GM19372 (cell line): ENCODE measurements at regions not wholly inside any gene's neighbourhood (a gene's known extent, or its start where the extent isn't known, plus 50 kb on each side); places are given as distances from the start of the nearest gene placed in this dataset.
A peak's percentile ranks its signal among the peaks of the same experiment; 100 is the strongest.
"Not testable (repeated sequence)": the region's sequence is repeated elsewhere in the genome, so short reads cannot be mapped to it uniquely, and the experiment has no call there.

Experiments used
- ATAC-seq: cut with Tn5 transposase; IDR thresholded peaks from one replicate; pipeline ENCODE4 v1.9.1; 2021; ENCODE audit warnings: mild to moderate bottlenecking, low read depth, moderate library complexity; ENCODE audit not compliant: unreplicated experiment

GRCh38 chr3:177381070-177381469, 183.8 kb upstream of the TBL1XR1 start:
- ATAC-seq, result no peak

GRCh38 chr3:177382944-177383343, 185.7 kb upstream of the TBL1XR1 start:
- no peak for ATAC-seq

DNA sequence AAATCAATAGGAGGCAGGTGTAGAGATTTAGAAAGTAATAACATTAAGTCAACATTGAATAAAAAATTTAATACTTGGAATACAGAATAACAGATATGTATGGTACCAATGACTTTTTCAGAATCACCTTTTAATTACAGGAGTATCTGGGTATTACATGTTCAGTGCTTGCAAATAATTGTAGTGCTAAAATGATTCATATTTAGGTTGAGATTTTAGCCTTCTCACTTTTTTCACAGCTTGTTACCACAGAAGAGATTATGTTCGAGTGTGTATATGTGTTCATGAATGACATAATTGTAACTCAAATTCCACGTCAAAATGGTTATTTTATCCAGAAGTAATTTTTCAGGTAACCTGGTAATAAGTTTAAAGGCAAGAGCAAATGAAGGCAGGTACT, 187.9 kb upstream of the TBL1XR1 start:
- no peak for ATAC-seq

GRCh38 chr3:177385831-177386301, 188.6 kb upstream of the TBL1XR1 start:
- ATAC-seq, result no peak

DNA sequence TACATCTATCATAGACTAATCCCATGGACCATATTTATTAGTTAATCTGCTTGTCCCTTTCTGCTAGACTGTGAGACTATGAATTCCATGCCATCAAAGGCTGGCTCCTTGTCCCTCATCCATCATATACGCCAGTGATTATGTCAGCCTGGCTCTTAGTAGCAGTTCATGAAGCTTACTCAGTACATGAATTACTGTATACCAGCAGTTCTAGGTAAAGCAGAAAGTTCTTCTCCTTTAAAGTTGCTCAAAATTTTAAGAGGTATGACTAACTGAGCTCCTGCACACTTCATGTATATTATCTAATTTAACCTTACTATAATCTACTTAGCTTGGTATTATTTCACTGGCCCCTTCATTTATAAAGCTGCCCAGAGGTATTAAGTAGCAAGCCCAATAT, 190.9 kb upstream of the TBL1XR1 start:
- no peak for ATAC-seq

- ATAC-seq, result not testable (repeated sequence)
These were observed 197.1 kb upstream of the TBL1XR1 start for GRCh38 chr3:177394231-177395024.

- no peak for ATAC-seq
These were observed 199.5 kb upstream of the TBL1XR1 start for GRCh38 chr3:177396733-177397132.

- no peak for ATAC-seq
These were observed 204.1 kb upstream of the TBL1XR1 start for GRCh38 chr3:177401375-177401774.

DNA sequence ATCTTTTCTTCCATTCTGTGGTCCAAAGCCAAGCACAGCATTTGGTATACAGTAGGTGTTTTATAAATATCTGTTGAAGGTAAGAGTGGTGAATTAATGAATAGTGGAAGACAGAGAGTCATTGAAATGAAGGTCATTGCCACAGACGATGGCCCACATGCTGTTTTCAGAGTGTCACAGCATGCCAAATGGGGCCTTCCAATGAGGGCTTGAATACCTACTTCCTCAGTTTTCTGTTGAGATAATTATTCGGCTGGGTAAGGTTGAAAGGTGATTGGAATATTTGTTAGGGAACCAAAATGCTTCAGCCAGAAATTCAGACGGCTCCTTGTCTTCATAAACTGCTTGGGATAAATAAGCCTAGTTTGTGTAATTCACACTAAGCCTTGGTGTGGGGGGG, 205.3 kb upstream of the TBL1XR1 start:
- ATAC-seq, result no peak

GRCh38 chr3:177405191-177405672, 207.9 kb upstream of the TBL1XR1 start:
- ATAC-seq, result no peak

DNA sequence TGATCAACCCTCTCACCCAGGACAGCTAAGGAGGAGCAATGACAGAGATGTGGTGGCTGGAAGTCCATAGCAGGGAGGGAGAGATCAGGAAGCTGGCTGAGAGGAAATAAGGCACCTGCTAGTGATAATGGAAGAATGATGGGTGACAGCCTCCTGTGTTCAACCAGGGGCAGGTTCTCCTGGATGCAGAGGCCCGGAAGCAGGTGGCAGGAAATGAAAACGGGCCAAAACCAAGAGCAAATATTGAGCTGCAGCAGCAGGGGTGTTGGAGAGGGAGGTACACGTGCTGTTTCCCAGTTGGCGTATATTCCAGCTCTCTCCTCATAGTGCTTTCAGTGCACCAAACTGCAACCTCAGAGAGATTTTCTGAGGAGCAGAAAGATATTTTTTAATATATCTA, 213.4 kb upstream of the TBL1XR1 start:
- no peak for ATAC-seq

DNA sequence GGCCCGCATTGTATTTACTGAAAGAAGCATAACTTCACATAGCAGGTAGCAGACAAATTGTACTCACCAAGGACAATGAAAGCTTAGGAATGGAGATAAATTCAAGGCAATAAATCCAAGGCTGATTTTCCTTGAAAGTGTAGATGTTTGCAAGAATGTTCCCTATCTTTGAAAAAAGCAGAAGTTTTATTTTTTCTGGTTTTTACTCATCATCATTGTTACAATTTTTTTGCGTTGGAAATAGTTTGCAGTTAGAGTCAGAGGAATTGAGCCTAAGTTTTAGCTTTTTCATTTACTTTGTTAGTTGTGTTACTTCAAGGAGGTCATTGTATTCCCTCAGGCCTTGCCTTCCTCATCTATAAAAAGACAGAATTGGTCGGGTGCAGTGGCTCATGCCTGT, 213.9 kb upstream of the TBL1XR1 start:
- ATAC-seq, result no peak

DNA sequence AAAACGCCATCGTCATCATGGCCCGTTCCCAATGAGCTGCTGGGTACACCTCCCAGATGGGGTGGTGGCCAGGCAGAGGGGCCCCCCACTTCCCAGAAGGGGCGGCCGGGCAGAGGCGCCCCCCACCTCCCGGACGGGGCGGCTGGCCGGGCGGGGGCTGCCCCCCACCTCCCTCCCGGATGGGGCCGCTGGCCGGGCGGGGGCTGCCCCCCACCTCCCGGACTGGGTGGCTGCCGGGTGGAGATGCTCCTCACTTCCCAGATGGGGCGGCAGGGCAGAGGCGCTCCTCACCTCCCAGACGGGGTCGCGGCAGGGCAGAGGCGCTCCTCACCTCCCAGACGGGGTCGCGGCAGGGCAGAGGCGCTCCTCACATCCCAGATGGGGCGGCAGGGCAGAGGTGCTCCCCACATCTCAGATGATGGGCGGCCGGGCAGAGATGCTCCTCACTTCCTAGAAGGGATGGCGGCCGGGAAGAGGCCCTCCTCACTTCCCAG, 215.4 kb upstream of the TBL1XR1 start:
- not testable (repeated sequence) for ATAC-seq

- ATAC-seq, result no peak
These were observed 216.8 kb upstream of the TBL1XR1 start for GRCh38 chr3:177414093-177414492.

DNA sequence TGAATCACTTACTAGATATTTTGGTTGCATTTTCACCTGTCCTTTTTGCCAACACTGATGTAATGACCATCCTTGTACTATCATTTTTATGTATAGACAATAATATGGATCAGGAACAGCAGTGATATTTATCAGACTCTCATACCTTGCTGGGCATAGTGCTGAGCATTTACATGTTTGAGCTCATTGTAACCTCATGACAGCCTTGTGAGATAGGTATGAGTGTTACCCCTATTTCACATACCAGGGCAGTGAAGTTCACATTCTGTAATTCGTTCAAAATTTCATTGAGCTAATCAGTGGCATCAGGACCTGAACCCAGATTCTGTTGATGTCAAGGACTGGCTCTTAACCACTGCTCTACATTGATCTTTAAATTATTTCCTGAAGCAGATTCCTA, 221.5 kb upstream of the TBL1XR1 start:
- no peak for ATAC-seq

DNA sequence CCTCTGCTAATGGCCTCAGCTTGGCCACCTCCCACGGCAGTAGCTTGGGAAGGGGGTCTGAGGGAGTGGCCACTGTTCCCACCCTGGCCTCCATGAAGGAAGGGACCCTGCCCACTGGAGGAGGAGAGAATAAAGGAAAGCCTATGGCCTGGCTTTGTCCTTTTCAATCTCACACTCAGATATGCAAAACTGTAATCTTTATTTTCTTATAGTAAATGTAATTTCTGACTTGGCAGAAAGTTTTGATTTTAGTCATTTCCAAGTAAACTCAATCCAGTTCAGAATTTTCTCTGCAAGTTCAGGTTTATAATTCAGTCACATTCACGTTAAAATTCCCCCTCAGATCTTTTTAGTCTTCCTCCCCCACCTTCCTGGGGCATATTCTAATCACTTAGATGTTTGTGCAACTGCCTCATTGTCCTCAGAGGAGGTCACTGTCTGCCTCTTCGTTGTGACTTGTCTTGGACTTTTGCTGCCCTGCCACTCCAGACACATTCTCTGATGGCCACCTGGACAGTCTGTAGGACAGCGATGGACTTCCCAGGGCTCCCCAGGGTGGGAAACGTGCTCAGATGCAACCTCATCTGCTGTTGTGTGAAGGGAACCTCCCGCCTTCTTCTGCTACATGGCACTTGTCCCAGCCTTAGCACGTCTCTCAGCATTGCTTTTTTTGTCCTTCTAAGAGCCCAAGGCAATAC, 222.8 kb upstream of the TBL1XR1 start:
- ATAC-seq, result peak; percentile 51

DNA sequence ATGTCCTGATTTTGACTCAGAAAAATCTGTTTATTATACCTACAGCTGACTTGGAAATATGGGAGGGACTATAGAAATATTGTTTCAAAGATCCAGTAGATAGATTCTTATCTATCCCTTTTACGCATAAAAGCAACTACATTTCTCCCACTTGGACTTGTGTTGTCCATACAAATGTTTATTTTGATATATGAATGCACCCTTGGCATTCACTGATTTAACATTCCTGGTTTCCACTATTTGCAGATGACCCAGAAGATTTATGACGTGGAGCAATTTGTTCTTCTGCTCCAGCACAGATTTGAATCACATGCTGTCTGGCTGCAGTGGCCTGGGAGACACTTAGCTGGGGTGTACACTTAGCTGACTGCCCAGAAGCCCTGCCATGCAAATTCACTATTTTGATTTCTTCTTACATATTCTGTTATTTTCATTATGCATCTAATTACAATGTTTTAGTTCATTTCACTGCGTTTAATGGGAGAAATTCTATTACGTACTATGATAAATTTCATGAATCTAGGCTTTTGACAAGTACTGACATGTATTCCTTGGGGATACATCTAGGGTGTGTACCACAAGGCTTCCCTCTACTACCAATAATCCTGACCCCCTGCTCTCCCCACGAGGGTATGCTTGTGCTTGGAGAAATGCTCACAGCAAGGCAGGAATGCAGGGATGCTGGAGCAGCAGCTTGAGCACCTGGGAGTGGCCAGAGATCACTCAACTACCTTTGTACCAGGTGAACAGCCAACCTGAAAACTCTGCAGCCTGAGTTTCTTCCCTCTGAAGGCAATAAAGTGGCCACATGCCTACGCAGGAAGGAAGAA, 223.6 kb upstream of the TBL1XR1 start:
- ATAC-seq, result no peak

DNA sequence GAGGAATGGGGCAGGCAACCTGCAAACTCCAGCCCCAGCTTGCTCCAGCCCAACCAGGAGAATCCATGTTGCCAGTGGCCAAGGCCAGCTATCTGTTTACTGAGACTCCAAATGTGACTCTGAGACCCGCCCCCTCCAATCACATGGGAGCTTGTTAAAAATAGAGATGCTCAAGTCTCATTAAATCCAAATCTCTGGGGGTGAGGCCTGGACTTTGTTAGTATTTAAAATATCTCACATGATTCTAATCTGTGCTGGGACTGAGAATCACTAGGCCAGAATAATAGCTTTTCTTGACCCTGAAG, 224.2 kb upstream of the TBL1XR1 start:
- no peak for ATAC-seq

GRCh38 chr3:177424521-177424920, 227.2 kb upstream of the TBL1XR1 start:
- ATAC-seq, result no peak

DNA sequence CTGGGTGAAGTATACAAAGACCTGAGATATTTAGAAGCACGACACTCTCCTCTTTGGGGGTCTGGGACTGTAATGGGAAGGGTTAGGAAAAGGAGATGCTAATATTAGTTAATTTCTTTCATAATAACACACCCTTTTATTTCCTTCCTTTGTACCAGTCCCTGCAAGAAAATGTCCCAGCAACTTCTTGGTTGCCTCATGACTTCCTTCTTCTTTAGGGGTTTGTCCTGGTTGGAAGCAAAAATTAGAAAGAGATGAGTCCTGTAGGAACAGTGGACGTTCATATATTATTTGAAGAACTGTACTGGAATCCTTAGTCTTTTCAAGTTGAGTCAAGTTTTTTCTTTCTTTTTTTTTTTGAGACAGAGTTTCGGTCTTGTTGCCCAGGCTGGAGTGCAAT, 227.8 kb upstream of the TBL1XR1 start:
- ATAC-seq, result no peak
